ENCODE measurements at regions not wholly inside any gene's neighbourhood (a gene's known extent, or its start where the extent isn't known, plus 50 kb on each side); places are given as distances from the start of the nearest gene placed in this dataset.

DNA sequence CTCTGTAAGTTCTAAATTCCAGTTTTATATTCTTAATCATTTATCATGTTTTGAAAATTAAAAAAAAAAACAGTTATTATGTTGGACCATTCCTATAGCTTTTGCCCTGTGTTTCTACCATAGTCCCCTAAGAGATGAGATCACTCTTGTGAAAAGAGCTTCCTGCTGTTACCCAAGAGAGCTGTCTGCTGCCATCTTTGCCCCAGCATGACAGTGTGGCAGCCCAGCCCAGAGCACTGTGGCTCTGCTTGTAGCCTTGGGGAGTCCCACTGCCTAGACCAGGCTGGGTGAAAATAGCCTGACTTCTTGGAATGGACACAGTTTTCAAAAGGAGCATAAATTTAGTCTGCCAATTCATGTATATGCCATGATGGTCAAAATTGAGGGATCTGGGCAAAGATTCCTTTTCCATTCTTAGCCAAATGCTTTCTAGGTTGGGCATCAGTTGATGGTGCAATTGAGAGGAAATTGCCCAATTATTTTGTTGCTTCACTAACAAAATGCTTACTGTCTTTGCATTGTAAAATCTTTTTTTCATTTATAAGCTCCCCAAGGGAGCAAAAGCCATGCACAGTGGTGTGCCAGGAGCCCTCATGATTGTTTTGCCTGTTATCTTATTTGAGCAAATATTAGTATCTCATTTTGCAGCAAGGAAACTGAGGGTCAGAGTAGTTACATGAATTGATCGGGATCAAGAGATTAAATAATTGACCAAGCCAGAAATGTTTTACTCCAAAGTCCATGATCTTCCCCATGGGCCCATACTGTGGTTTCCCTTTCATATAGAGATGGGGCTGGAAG lies 72.8 kb downstream of the ETS2 start:
- no peaks in the 10 kb centered on the region for H3K27me3 ChIP-seq (ENCODE audit: control insufficient read depth in 4 of 4, insufficient read depth in 4 of 4, low read length in 3 of 4)
- peak overlapping the region; percentile 69 to 70 for H3K27ac ChIP-seq (ENCODE audit: low read depth in 1 of 2, low read length in 2 of 2)
- WGBS = 50% methylated on average over 1 of the region's 1 CpG
- H3K4me3 ChIP-seq (ENCODE audit: low read depth in 1 of 3, low read length in 3 of 3) = no peak overlapping the region
- H3K9ac ChIP-seq (ENCODE audit: low read depth in 1 of 2, low read length in 2 of 2) = no peak overlapping the region
- no peaks in the 10 kb centered on the region for H3K9me3 ChIP-seq (ENCODE audit: control insufficient read depth in 4 of 4, low read length in 3 of 4)
- peaks cover 1 to 15% (median 7%) of the 10 kb centered on the region in 4 donors for H3K4me1 ChIP-seq (ENCODE audit: control insufficient read depth in 4 of 4, insufficient read depth in 4 of 4, low read length in 3 of 4)
- TF ChIP-seq, protein P1, sequence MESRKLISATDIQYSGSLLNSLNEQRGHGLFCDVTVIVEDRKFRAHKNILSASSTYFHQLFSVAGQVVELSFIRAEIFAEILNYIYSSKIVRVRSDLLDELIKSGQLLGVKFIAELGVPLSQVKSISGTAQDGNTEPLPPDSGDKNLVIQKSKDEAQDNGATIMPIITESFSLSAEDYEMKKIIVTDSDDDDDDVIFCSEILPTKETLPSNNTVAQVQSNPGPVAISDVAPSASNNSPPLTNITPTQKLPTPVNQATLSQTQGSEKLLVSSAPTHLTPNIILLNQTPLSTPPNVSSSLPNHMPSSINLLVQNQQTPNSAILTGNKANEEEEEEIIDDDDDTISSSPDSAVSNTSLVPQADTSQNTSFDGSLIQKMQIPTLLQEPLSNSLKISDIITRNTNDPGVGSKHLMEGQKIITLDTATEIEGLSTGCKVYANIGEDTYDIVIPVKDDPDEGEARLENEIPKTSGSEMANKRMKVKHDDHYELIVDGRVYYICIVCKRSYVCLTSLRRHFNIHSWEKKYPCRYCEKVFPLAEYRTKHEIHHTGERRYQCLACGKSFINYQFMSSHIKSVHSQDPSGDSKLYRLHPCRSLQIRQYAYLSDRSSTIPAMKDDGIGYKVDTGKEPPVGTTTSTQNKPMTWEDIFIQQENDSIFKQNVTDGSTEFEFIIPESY (IDR thresholded peaks at IDR 0.05) = peak; percentile 60
- TF ChIP-seq, protein P2, sequence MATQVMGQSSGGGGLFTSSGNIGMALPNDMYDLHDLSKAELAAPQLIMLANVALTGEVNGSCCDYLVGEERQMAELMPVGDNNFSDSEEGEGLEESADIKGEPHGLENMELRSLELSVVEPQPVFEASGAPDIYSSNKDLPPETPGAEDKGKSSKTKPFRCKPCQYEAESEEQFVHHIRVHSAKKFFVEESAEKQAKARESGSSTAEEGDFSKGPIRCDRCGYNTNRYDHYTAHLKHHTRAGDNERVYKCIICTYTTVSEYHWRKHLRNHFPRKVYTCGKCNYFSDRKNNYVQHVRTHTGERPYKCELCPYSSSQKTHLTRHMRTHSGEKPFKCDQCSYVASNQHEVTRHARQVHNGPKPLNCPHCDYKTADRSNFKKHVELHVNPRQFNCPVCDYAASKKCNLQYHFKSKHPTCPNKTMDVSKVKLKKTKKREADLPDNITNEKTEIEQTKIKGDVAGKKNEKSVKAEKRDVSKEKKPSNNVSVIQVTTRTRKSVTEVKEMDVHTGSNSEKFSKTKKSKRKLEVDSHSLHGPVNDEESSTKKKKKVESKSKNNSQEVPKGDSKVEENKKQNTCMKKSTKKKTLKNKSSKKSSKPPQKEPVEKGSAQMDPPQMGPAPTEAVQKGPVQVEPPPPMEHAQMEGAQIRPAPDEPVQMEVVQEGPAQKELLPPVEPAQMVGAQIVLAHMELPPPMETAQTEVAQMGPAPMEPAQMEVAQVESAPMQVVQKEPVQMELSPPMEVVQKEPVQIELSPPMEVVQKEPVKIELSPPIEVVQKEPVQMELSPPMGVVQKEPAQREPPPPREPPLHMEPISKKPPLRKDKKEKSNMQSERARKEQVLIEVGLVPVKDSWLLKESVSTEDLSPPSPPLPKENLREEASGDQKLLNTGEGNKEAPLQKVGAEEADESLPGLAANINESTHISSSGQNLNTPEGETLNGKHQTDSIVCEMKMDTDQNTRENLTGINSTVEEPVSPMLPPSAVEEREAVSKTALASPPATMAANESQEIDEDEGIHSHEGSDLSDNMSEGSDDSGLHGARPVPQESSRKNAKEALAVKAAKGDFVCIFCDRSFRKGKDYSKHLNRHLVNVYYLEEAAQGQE (IDR thresholded peaks at IDR 0.05) = no peak
- TF ChIP-seq RXRA (IDR thresholded peaks at IDR 0.05) (peak; percentile 69 to 87), FOXA1 (IDR thresholded peaks at IDR 0.05) (no peak), GABPA (IDR thresholded peaks at IDR 0.05 in 1 of 2, conservative IDR thresholded peaks at IDR 0.05 in 1 of 2) (no peak), HNF4G (IDR thresholded peaks at IDR 0.05) (peak; percentile 51), JUND (IDR thresholded peaks at IDR 0.05) (peak in 1 of 2 donors; percentile 60), SP1 (IDR thresholded peaks at IDR 0.05) (peak; percentile 73), RAD21 (IDR thresholded peaks at IDR 0.05) (peak; percentile 37 to 38), FOXA2 (IDR thresholded peaks at IDR 0.05) (peak; percentile 28), HNF4A (conservative IDR thresholded peaks at IDR 0.05) (peak; percentile 81 to 88), YY1 (IDR thresholded peaks at IDR 0.05) (peak; percentile 80)
- TF ChIP-seq, protein P3, sequence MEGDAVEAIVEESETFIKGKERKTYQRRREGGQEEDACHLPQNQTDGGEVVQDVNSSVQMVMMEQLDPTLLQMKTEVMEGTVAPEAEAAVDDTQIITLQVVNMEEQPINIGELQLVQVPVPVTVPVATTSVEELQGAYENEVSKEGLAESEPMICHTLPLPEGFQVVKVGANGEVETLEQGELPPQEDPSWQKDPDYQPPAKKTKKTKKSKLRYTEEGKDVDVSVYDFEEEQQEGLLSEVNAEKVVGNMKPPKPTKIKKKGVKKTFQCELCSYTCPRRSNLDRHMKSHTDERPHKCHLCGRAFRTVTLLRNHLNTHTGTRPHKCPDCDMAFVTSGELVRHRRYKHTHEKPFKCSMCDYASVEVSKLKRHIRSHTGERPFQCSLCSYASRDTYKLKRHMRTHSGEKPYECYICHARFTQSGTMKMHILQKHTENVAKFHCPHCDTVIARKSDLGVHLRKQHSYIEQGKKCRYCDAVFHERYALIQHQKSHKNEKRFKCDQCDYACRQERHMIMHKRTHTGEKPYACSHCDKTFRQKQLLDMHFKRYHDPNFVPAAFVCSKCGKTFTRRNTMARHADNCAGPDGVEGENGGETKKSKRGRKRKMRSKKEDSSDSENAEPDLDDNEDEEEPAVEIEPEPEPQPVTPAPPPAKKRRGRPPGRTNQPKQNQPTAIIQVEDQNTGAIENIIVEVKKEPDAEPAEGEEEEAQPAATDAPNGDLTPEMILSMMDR (IDR thresholded peaks at IDR 0.05; ENCODE audit: low read depth, low read length, missing input control) = no peak
- TF ChIP-seq, protein P4, sequence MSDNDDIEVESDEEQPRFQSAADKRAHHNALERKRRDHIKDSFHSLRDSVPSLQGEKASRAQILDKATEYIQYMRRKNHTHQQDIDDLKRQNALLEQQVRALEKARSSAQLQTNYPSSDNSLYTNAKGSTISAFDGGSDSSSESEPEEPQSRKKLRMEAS (IDR thresholded peaks at IDR 0.05) = peak; percentile 50
- TF ChIP-seq, protein P5, sequence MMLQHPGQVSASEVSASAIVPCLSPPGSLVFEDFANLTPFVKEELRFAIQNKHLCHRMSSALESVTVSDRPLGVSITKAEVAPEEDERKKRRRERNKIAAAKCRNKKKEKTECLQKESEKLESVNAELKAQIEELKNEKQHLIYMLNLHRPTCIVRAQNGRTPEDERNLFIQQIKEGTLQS (IDR thresholded peaks at IDR 0.05) = peak; percentile 81
- H3K36me3 ChIP-seq (ENCODE audit: control insufficient read depth in 4 of 4, insufficient read depth in 3 of 4, low read depth in 1 of 4, low read length in 3 of 4) = no peaks in the 10 kb centered on the region
- DNase-seq (ENCODE audit: low spot score) = no peak
